DND-41 (cell line): ENCODE measurements at regions not wholly inside any gene's neighbourhood (a gene's known extent, or its start where the extent isn't known, plus 50 kb on each side); places are given as distances from the start of the nearest gene placed in this dataset.

ENCODE experiments used
- CTCF ChIP-seq: IDR thresholded peaks from 2 replicates; pipeline ENCODE4 v1.5.1; 2012; ENCODE audit warnings: borderline replicate concordance, low read length, moderate library complexity, mild to moderate bottlenecking; ENCODE audit not compliant: poor library complexity, severe bottlenecking; ENCODE audit errors: extremely low read depth
- EZH2 ChIP-seq: IDR thresholded peaks from 3 replicates; pipeline ENCODE4 v1.6.1; 2012; ENCODE audit warnings: borderline replicate concordance, low read depth, mild to moderate bottlenecking, moderate library complexity, low read length, inconsistent platforms; ENCODE audit not compliant: severe bottlenecking

- TF ChIP-seq CTCF (no peak), EZH2 (no peak)
These were observed 614.8 kb upstream of the SOX9 start for GRCh38 chr17:71505981-71506380.
